H1 (cell line): ENCODE measurements at regions not wholly inside any gene's neighbourhood (a gene's known extent, or its start where the extent isn't known, plus 50 kb on each side); places are given as distances from the start of the nearest gene placed in this dataset.

ENCODE experiments used
- CTCF ChIA-PET: fragments of 300-600 bp; sonication (Branson Sonifier 250); formaldehyde crosslinking; loops from one replicate; lab custom pipeline; 2021; ENCODE audit not compliant: partially characterized antibody; lab: Charles Lee
- POLR2A ChIA-PET: fragments of 300-600 bp; sonication (Branson Sonifier 250); formaldehyde crosslinking; loops from one replicate; lab custom pipeline; 2021; ENCODE audit warnings: inconsistent platforms; ENCODE audit not compliant: partially characterized antibody; lab: Charles Lee
- DNase-seq, 2 experiments: peaks; one replicate each; pipeline versions ENCODE4 v3.0.0 to v3.0.0-alpha.2; 2010 to 2022; ENCODE audit warnings: low spot score in 2 of 2, low read depth in 1 of 2, mixed read lengths in 1 of 2
- FAIRE-seq: peaks from 2 replicates; lab custom pipeline; 2011; peaks lifted over from hg19 to GRCh38; lab: Jason Lieb, UNC
- H2AFZ ChIP-seq: 2 replicates; pipeline ENCODE4 v1.8.1; 2012; ENCODE audit warnings: low read length, inconsistent platforms
- H2AK5ac ChIP-seq: 2 replicates; pipeline ENCODE4 v1.6.1; 2013; ENCODE audit warnings: low read depth, low read length
- H2BK120ac ChIP-seq: replicated peaks from 2 replicates; pipeline ENCODE3; 2013; ENCODE audit warnings: low read depth, low read length, inconsistent platforms
- H2BK12ac ChIP-seq: 2 replicates; pipeline ENCODE4 v1.6.1; 2013; ENCODE audit warnings: low read depth, low read length
- H2BK15ac ChIP-seq: 2 replicates; pipeline ENCODE4 v1.6.1; 2013; ENCODE audit warnings: low read length
- H2BK20ac ChIP-seq: 2 replicates; pipeline ENCODE4 v1.6.1; 2013; ENCODE audit warnings: low read length
- H2BK5ac ChIP-seq: 2 replicates; pipeline ENCODE4 v1.6.1; 2013; ENCODE audit warnings: low read depth, low read length
- H3K14ac ChIP-seq: 2 replicates; pipeline ENCODE4 v1.6.1; 2013; ENCODE audit warnings: inconsistent platforms; ENCODE audit not compliant: insufficient read length
- H3K18ac ChIP-seq: 2 replicates; pipeline ENCODE4 v1.6.1; 2013; ENCODE audit warnings: low read length; ENCODE audit errors: extremely low read depth
- H3K23ac ChIP-seq: 2 replicates; pipeline ENCODE4 v1.6.1; 2013; ENCODE audit warnings: inconsistent platforms; ENCODE audit not compliant: insufficient read length
- H3K23me2 ChIP-seq: 2 replicates; pipeline ENCODE4 v1.6.1; 2013; ENCODE audit warnings: low read depth, low read length
- H3K27ac ChIP-seq: 2 replicates; pipeline ENCODE4 v1.6.1; 2011; ENCODE audit warnings: low read depth, low read length, inconsistent platforms
- H3K27me3 ChIP-seq, 4 experiments: replicated peaks in 1 of 4; 1 replicate in 1 of 4; 2 replicates in 3 of 4; pipeline versions ENCODE4 v1.6.1 to v1.8.1; 2011 to 2013; ENCODE audit warnings: low read length in 3 of 4, mild to moderate bottlenecking in 3 of 4, inconsistent platforms in 2 of 4, mixed read lengths in 2 of 4, moderate library complexity in 1 of 4; ENCODE audit not compliant: control insufficient read depth in 3 of 4, insufficient read depth in 3 of 4; ENCODE audit errors: extremely low read depth in 1 of 4
- H3K36me3 ChIP-seq, 4 experiments: 2 replicates each; pipeline versions ENCODE4 v1.6.1 to v1.8.1; 2011 to 2013; ENCODE audit warnings: mild to moderate bottlenecking in 4 of 4, low read length in 3 of 4, moderate library complexity in 2 of 4, control low read depth in 1 of 4, inconsistent platforms in 1 of 4; ENCODE audit not compliant: insufficient read depth in 4 of 4, control insufficient read depth in 2 of 4
- H3K4ac ChIP-seq: replicated peaks from 2 replicates; pipeline ENCODE3; 2013; ENCODE audit warnings: low read length, low read depth, mixed read lengths, inconsistent platforms; ENCODE audit not compliant: insufficient read length
- H3K4me1 ChIP-seq, 4 experiments: replicated peaks in 1 of 4; 1 replicate in 1 of 4; 2 replicates in 3 of 4; pipeline versions ENCODE4 v1.6.1 to v1.8.1; 2011 to 2013; ENCODE audit warnings: low read length in 3 of 4, inconsistent platforms in 2 of 4, mixed read lengths in 1 of 4; ENCODE audit not compliant: insufficient read depth in 4 of 4, control insufficient read depth in 3 of 4
- H3K4me2 ChIP-seq, 2 experiments: 2 replicates each; pipeline versions ENCODE4 v1.6.1 to v1.8.1; 2011 to 2013; ENCODE audit warnings: low read depth in 2 of 2, low read length in 2 of 2, control low read depth in 1 of 2, inconsistent platforms in 1 of 2, mild to moderate bottlenecking in 1 of 2; ENCODE audit not compliant: insufficient read depth in 1 of 2
- H3K4me3 ChIP-seq, 4 experiments: fragments of 200-600, 300-600 bp in 1 of 4; sonication (generic), shearing (Covaris generic), sonication (Bioruptor Twin) in 1 of 4; 2 replicates each; pipeline versions ENCODE4 v1.5.1 to v1.8.1; 2011 to 2016; ENCODE audit warnings: low read length in 4 of 4, low read depth in 3 of 4, control low read depth in 2 of 4, inconsistent platforms in 2 of 4, mild to moderate bottlenecking in 2 of 4, mixed read lengths in 1 of 4, moderate library complexity in 1 of 4; ENCODE audit not compliant: insufficient read depth in 2 of 4; ENCODE audit errors: extremely low read depth in 1 of 4
- H3K56ac ChIP-seq: replicated peaks from 2 replicates; pipeline ENCODE3; 2013; ENCODE audit warnings: low read depth, mild to moderate bottlenecking, mixed read lengths, low read length, inconsistent platforms; ENCODE audit not compliant: insufficient read length
- H3K79me1 ChIP-seq: 2 replicates; pipeline ENCODE4 v1.6.1; 2013; ENCODE audit warnings: low read depth, low read length, control low read depth
- H3K79me2 ChIP-seq, 2 experiments: 2 replicates each; pipeline versions ENCODE4 v1.6.1 to v1.8.1; 2012 to 2013; ENCODE audit warnings: low read length in 2 of 2, mild to moderate bottlenecking in 2 of 2, inconsistent platforms in 1 of 2; ENCODE audit not compliant: insufficient read depth in 2 of 2, control insufficient read depth in 1 of 2
- H3K9ac ChIP-seq, 4 experiments: replicated peaks in 1 of 4; 1 replicate in 1 of 4; 2 replicates in 3 of 4; pipeline versions ENCODE4 v1.6.1 to v1.8.1; 2011 to 2013; ENCODE audit warnings: low read depth in 3 of 4, low read length in 3 of 4, control low read depth in 2 of 4, mild to moderate bottlenecking in 2 of 4, moderate library complexity in 2 of 4, inconsistent platforms in 1 of 4; ENCODE audit errors: extremely low read depth in 1 of 4
- H3K9me3 ChIP-seq, 2 experiments: 2 replicates each; pipeline versions ENCODE4 v1.6.1 to v1.8.1; 2012 to 2013; ENCODE audit warnings: mild to moderate bottlenecking in 2 of 2, moderate library complexity in 2 of 2, control low read depth in 1 of 2, inconsistent platforms in 1 of 2, low read depth in 1 of 2, low read length in 1 of 2, mixed read lengths in 1 of 2; ENCODE audit not compliant: insufficient read depth in 2 of 2
- H4K20me1 ChIP-seq, 2 experiments: replicated peaks in 1 of 2; 2 replicates each; pipeline versions ENCODE3 to v1.8.1; 2011 to 2013; ENCODE audit warnings: inconsistent platforms in 2 of 2, low read length in 2 of 2, mild to moderate bottlenecking in 1 of 2; ENCODE audit not compliant: insufficient read depth in 2 of 2, control insufficient read depth in 1 of 2
- H4K5ac ChIP-seq: 2 replicates; pipeline ENCODE4 v1.6.1; 2013; ENCODE audit warnings: low read length, low read depth, mixed read lengths, inconsistent platforms; ENCODE audit not compliant: insufficient read length
- H4K8ac ChIP-seq: 2 replicates; pipeline ENCODE4 v1.8.0; 2013; ENCODE audit warnings: mild to moderate bottlenecking, moderate library complexity, low read length, inconsistent platforms; ENCODE audit not compliant: insufficient read depth; ENCODE audit errors: extremely low read depth
- H4K91ac ChIP-seq: replicated peaks from 2 replicates; pipeline ENCODE3; 2013; ENCODE audit warnings: low read length, mixed read lengths, inconsistent platforms; ENCODE audit not compliant: insufficient read length
- BACH1 ChIP-seq: IDR thresholded peaks from 2 replicates; pipeline ENCODE4 v1.6.1; 2012; ENCODE audit warnings: low read length, improper control_type of control experiment
- CEBPB ChIP-seq: IDR thresholded peaks from 2 replicates; pipeline ENCODE4 v1.6.1; 2012; ENCODE audit warnings: low read depth, low read length
- FOSL1 ChIP-seq: IDR thresholded peaks from 2 replicates; pipeline ENCODE4 v1.6.1; 2011; ENCODE audit warnings: mild to moderate bottlenecking, low read depth, low read length, moderate library complexity; ENCODE audit not compliant: insufficient read depth
- MAFK ChIP-seq: IDR thresholded peaks from 2 replicates; pipeline ENCODE4 v1.6.1; 2012; ENCODE audit warnings: low read depth, mild to moderate bottlenecking, improper control_type of control experiment, low read length
- NRF1 ChIP-seq: IDR thresholded peaks from 2 replicates; pipeline ENCODE4 v1.6.1; 2011; ENCODE audit warnings: mild to moderate bottlenecking, low read depth, low read length, improper control_type of control experiment
- RNF2 ChIP-seq: fragments of 200-900, 300-1000 bp; sonication (generic); IDR thresholded peaks from 2 replicates; pipeline ENCODE4 v1.7.1; 2016; ENCODE audit warnings: borderline replicate concordance, low read depth, mild to moderate bottlenecking, antibody characterized with exemption, low read length; ENCODE audit not compliant: poor library complexity, severe bottlenecking; ENCODE audit errors: missing control alignments
- SUZ12 ChIP-seq: fragments of 200-600 bp; sonication (generic); IDR thresholded peaks from 2 replicates; pipeline ENCODE4 v1.6.1; 2012; ENCODE audit warnings: mild to moderate bottlenecking, inconsistent platforms, low read length, moderate library complexity, mixed read lengths
- TCF12 ChIP-seq: IDR thresholded peaks from 2 replicates; pipeline ENCODE4 v1.6.1; 2011; ENCODE audit warnings: low read depth, mild to moderate bottlenecking, low read length
- TEAD4 ChIP-seq: IDR thresholded peaks from 2 replicates; pipeline ENCODE4 v1.6.1; 2012; ENCODE audit warnings: low read depth, low read length, inconsistent platforms, mixed read lengths
- YY1 ChIP-seq: IDR thresholded peaks from 2 replicates; pipeline ENCODE4 v1.6.1; 2011; ENCODE audit warnings: low read depth, mild to moderate bottlenecking, low read length
- WGBS, 2 experiments: shearing (Covaris generic) in 1 of 2; methylation state at CpG; one replicate each; pipeline versions ENCODE4 v1.1.6 to v1.1.7; 2013 to 2015; ENCODE audit warnings: low lambda C conversion rate in 2 of 2, mixed read lengths in 2 of 2, inconsistent platforms in 1 of 2, low coverage in 1 of 2, missing lambda C conversion rate in 1 of 2; ENCODE audit not compliant: insufficient replicate concordance in 2 of 2, insufficient coverage in 1 of 2, insufficient read length in 1 of 2; ENCODE audit errors: extremely low coverage in 1 of 2, missing lambda C conversion rate in 1 of 2; 5-methylcytosine and 5-hydroxymethylcytosine counted together

DNA sequence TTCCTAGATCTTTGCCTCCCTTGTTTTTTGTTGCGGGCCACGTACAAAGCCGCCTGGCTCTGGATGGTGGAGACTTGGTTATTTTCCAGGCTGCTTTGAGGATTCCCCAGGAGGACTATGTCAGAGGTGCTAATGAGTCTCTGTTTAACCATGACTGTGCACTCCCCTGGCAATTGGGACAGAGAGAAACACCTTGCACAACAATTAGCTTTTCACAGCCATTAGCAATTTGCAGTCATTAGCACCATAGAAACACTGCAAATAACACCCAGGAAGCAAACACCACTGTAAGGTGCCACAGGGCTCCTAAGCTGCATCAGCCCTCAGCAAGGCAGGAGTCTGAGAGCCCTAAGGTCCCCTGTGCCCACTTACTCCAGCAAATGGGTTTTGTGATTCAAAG is 201.0 kb upstream of the VLDLR start:
- no peak overlapping the region for H2BK20ac ChIP-seq
- H2BK5ac ChIP-seq, result no peak overlapping the region
- no peaks in the 10 kb centered on the region; a peak in 1 of 7 replicates for H3K27me3 ChIP-seq
- H3K18ac ChIP-seq, result no peak overlapping the region
- no peaks in the 10 kb centered on the region for H3K79me1 ChIP-seq
- H3K9me3 ChIP-seq, result no peaks in the 10 kb centered on the region
- no peak overlapping the region for H3K4ac ChIP-seq
- no peak overlapping the region for H2AK5ac ChIP-seq
- H3K14ac ChIP-seq, result no peak overlapping the region
- H4K8ac ChIP-seq, result no peak overlapping the region
- no peaks in the 10 kb centered on the region for H4K20me1 ChIP-seq
- no peaks in the 10 kb centered on the region for H3K36me3 ChIP-seq
- H3K9ac ChIP-seq, result no peak overlapping the region
- ChIA-PET POLR2A (interaction anchor here (1.4 to 2.2 kb wide), 3 partner anchors 10 to 137 kb away, joined by 3 to 6 read pairs (median 4); no protein-coding TSS in a partner anchor), CTCF (interaction anchor here (1.2 kb wide), 1 partner anchor 19 kb away, joined by 3 read pairs; no protein-coding TSS in a partner anchor)
- H3K56ac ChIP-seq, result no peak overlapping the region
- no peak overlapping the region for H2BK120ac ChIP-seq
- H3K4me1 ChIP-seq, result peaks cover 2 to 14% (median 5%) of the 10 kb centered on the region in 4 experiments; a peak in 5 of 7 replicates
- no peak overlapping the region for H3K27ac ChIP-seq
- no peaks in the 10 kb centered on the region for H3K23me2 ChIP-seq
- no peak overlapping the region for H2BK15ac ChIP-seq
- no peaks in the 10 kb centered on the region for H3K79me2 ChIP-seq
- no peak overlapping the region for H2AFZ ChIP-seq
- no peak overlapping the region for H3K4me3 ChIP-seq
- WGBS, 2 experiments, result 85% methylated on average over 3 of the region's 3 CpGs; no CpG with 5 or more reads in 1 of the 2 experiments
- H4K91ac ChIP-seq, result no peak overlapping the region
- H2BK12ac ChIP-seq, result no peak overlapping the region; the same call in 1 of the 2 replicates
- DNase-seq, result no peak
- no peak overlapping the region for H4K5ac ChIP-seq
- H3K4me2 ChIP-seq, result no peak overlapping the region
- no peak overlapping the region for H3K23ac ChIP-seq
- FAIRE-seq, result no peak
- no peak for TF ChIP-seq NRF1
- TF ChIP-seq RNF2, result no peak
- peak; percentile 41; the same call in 1 of the 2 replicates for TF ChIP-seq BACH1
- peak; percentile 14; the same call in 1 of the 2 replicates for TF ChIP-seq CEBPB
- no peak for TF ChIP-seq FOSL1
- no peak for TF ChIP-seq TEAD4
- TF ChIP-seq SUZ12, result no peak
- no peak for TF ChIP-seq TCF12
- 0 out of 2 replicates have a peak, but pooled peaks have one; percentile 25 for TF ChIP-seq MAFK
- TF ChIP-seq YY1, result no peak
